Activated T-cell treated with anti-CD3 and anti-CD28 coated beads, Interleukin-2, amount 50 U/mL, for 72 hours (primary cell): ENCODE measurements at regions not wholly inside any gene's neighbourhood (a gene's known extent, or its start where the extent isn't known, plus 50 kb on each side); places are given as distances from the start of the nearest gene placed in this dataset.

Experiments used
- ATAC-seq, 2 donors: fragments of 150-1000 bp; cut with Tn5 transposase; replicated peaks in 1 of 2; 2 replicates each; pipeline ENCODE4 v1.10.0; 2021; ENCODE audit warnings: moderate library complexity in 2 of 2, mild to moderate bottlenecking in 1 of 2
- DNase-seq, 2 donors: peaks; one replicate each; pipeline ENCODE4 v3.0.0; 2021 to 2022; ENCODE audit warnings: mixed read lengths in 1 of 2
- H3K27ac Mint-ChIP-seq: one replicate; pipeline ENCODE4 v1.8.0; 2022; ENCODE audit warnings: mild to moderate bottlenecking, moderate library complexity, mixed read lengths
- H3K27me3 Mint-ChIP-seq: one replicate; pipeline ENCODE4 v1.8.0; 2022; ENCODE audit warnings: low read depth, mixed read lengths
- H3K36me3 Mint-ChIP-seq, 2 donors: one replicate each; pipeline ENCODE4 v1.8.0; 2022; ENCODE audit warnings: mixed read lengths in 2 of 2, mild to moderate bottlenecking in 1 of 2; ENCODE audit not compliant: insufficient read depth in 2 of 2
- H3K4me1 Mint-ChIP-seq: one replicate; pipeline ENCODE4 v1.8.0; 2022; ENCODE audit warnings: low read depth, mixed read lengths
- H3K4me3 Mint-ChIP-seq, 2 donors: one replicate each; pipeline ENCODE4 v1.8.0; 2022; ENCODE audit warnings: mild to moderate bottlenecking in 2 of 2, mixed read lengths in 2 of 2, moderate library complexity in 2 of 2
- H3K9me3 Mint-ChIP-seq, 2 donors: one replicate each; pipeline ENCODE4 v1.8.0; 2022; ENCODE audit warnings: mixed read lengths in 2 of 2

GRCh38 chr13:107974409-107974808, 240.9 kb downstream of the LIG4 start:
- no peaks in the 10 kb centered on the region for H3K36me3 Mint-ChIP-seq

DNA sequence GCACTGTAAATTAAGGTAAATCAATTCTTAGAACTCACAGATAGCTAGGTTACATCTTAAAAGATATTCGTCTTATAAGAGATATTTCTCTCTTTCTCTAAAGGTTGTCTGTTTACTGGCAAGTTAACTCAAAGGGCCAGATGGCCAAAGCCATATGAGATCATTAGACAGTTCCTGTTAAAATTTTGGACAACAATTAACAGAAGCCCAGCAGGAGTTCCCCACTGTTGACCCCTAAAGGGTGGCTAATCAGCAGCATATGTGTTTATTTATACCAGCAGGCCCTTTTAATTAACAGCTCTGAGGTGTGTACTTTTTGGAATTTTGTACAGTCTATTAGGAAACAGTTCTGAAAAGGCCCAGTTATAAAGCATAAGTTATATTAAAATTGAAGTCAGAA, 245.8 kb downstream of the LIG4 start:
- Mint-ChIP-seq H3K4me3 (no peak overlapping the region), H3K27me3 (no peaks in the 10 kb centered on the region), H3K27ac (no peak overlapping the region), H3K4me1 (no peaks in the 10 kb centered on the region), H3K36me3 (no peaks in the 10 kb centered on the region), H3K9me3 (peaks cover 0 to 2% of the 10 kb centered on the region in 2 donors)
- no peak for DNase-seq
- no peak for ATAC-seq

More at GRCh38 chr13:107974409-107974808, 240.9 kb downstream of the LIG4 start:
- Mint-ChIP-seq H3K4me1 (no peaks in the 10 kb centered on the region), H3K27me3 (no peaks in the 10 kb centered on the region), H3K4me3 (no peak overlapping the region), H3K9me3 (peaks cover 0 to 4% of the 10 kb centered on the region in 2 donors), H3K27ac (no peak overlapping the region)
- DNase-seq = no peak
- ATAC-seq = no peak

DNA sequence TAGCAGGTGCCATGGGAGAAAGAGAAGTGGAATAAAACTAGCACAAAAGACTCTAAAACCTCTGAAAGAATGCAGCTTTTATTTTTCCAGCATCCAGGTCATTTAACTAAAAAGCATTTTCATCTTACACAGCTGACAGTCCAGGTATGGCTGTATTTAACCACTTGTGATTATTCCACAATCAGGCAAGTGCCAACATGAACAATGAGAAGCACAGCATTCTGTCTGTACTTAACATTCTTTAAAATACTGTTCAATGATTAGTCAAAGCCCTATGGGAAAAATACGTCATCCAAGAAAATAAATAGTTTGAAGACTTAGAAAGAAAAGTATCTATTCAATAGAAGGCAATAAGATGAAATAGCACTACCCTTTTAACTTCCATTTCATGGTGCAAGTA, 246.9 kb downstream of the LIG4 start:
- Mint-ChIP-seq H3K4me3 (no peak overlapping the region), H3K27ac (no peak overlapping the region), H3K9me3 (peaks cover 0 to 2% of the 10 kb centered on the region in 2 donors), H3K4me1 (no peaks in the 10 kb centered on the region), H3K27me3 (no peaks in the 10 kb centered on the region), H3K36me3 (no peaks in the 10 kb centered on the region)
- ATAC-seq (no peak), DNase-seq (no peak)

- no peak for ATAC-seq
- Mint-ChIP-seq H3K36me3 (no peaks in the 10 kb centered on the region), H3K4me3 (no peak overlapping the region), H3K27ac (no peak overlapping the region), H3K4me1 (no peaks in the 10 kb centered on the region), H3K27me3 (no peaks in the 10 kb centered on the region), H3K9me3 (peaks cover 3 to 4% of the 10 kb centered on the region in 2 donors)
- DNase-seq = no peak
Measured at GRCh38 chr13:107964395-107964794, 250.9 kb downstream of the LIG4 start.

- Mint-ChIP-seq H3K4me3 (no peak overlapping the region), H3K27me3 (no peaks in the 10 kb centered on the region), H3K4me1 (no peaks in the 10 kb centered on the region), H3K27ac (no peak overlapping the region), H3K9me3 (peaks cover 2 to 3% of the 10 kb centered on the region in 2 donors), H3K36me3 (no peaks in the 10 kb centered on the region)
- ATAC-seq (no peak), DNase-seq (no peak)
Measured at GRCh38 chr13:107961849-107962608, 253.3 kb downstream of the LIG4 start.

- peaks cover 2 to 3% of the 10 kb centered on the region in 2 donors for H3K9me3 Mint-ChIP-seq
- H3K4me1 Mint-ChIP-seq = no peaks in the 10 kb centered on the region
- no peak overlapping the region for H3K4me3 Mint-ChIP-seq
- ATAC-seq = no peak
- DNase-seq = no peak
- no peaks in the 10 kb centered on the region for H3K36me3 Mint-ChIP-seq
- no peaks in the 10 kb centered on the region for H3K27me3 Mint-ChIP-seq
- H3K27ac Mint-ChIP-seq = no peak overlapping the region
Measured at GRCh38 chr13:107960301-107960700, 255.0 kb downstream of the LIG4 start.

GRCh38 chr13:107956889-107957288, 258.4 kb downstream of the LIG4 start:
- Mint-ChIP-seq H3K4me1 (no peaks in the 10 kb centered on the region), H3K9me3 (peaks cover 2 to 5% of the 10 kb centered on the region in 2 donors), H3K4me3 (no peak overlapping the region), H3K27me3 (no peaks in the 10 kb centered on the region), H3K36me3 (no peaks in the 10 kb centered on the region), H3K27ac (no peak overlapping the region)
- ATAC-seq (no peak), DNase-seq (no peak)

- peaks cover 7 to 16% of the 10 kb centered on the region in 2 donors for H3K9me3 Mint-ChIP-seq
- no peaks in the 10 kb centered on the region for H3K27me3 Mint-ChIP-seq
- no peak overlapping the region for H3K4me3 Mint-ChIP-seq
- ATAC-seq = no peak
- DNase-seq = no peak
- no peaks in the 10 kb centered on the region for H3K4me1 Mint-ChIP-seq
- no peaks in the 10 kb centered on the region for H3K36me3 Mint-ChIP-seq
- H3K27ac Mint-ChIP-seq = no peak overlapping the region
Measured at GRCh38 chr13:107942030-107942617, 273.2 kb downstream of the LIG4 start.

- Mint-ChIP-seq H3K27ac (no peak overlapping the region), H3K4me3 (no peak overlapping the region), H3K36me3 (no peaks in the 10 kb centered on the region), H3K4me1 (no peaks in the 10 kb centered on the region), H3K9me3 (peaks cover 7 to 14% of the 10 kb centered on the region in 2 donors), H3K27me3 (no peaks in the 10 kb centered on the region)
- DNase-seq (no peak), ATAC-seq (no peak)
Measured at GRCh38 chr13:107941345-107942029, 273.8 kb downstream of the LIG4 start.

DNA sequence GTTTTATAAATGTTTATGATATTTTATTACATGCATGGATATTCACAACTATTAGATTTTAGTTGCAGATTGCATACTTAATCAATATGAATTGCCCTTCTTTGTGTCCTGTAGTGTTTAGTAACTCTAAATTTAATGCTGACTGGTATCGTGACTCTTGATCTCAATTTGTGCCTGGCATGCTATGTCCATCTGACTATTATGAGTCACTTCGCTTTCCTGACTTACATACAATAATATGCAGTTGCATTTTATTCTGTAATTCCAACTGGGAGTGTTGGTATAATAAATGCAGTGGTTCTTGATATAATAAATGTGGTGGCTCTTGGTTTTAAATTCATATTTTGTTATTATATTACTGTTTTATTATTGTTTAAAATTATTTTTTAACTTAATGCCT, 277.5 kb downstream of the LIG4 start:
- no peak for ATAC-seq
- no peak overlapping the region for H3K4me3 Mint-ChIP-seq
- no peak overlapping the region for H3K27ac Mint-ChIP-seq
- H3K4me1 Mint-ChIP-seq = no peaks in the 10 kb centered on the region
- H3K9me3 Mint-ChIP-seq = peaks cover 1 to 10% of the 10 kb centered on the region in 2 donors
- no peaks in the 10 kb centered on the region for H3K36me3 Mint-ChIP-seq
- no peaks in the 10 kb centered on the region for H3K27me3 Mint-ChIP-seq
- no peak for DNase-seq

DNA sequence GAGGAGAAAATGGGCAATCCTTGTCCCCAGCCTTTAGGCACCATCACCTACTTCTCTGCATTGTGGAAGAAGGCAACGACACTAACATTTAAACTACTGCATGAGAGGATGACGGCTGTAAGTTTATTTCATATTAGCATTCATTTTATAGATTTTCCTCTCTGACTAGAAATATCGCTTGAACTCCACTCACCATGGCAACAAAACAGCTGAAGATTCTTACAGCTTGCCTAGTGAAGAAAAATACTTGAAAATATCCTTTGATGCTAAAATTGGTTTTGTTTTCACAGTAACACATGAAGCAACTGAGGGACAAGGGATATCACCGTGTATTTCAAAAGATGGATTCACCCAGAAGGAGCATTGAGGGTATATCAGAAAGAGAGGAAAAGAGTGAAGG, 284.3 kb downstream of the LIG4 start:
- ATAC-seq = no peak
- Mint-ChIP-seq H3K27ac (no peak overlapping the region), H3K4me3 (no peak overlapping the region), H3K9me3 (peaks cover 9 to 10% of the 10 kb centered on the region in 2 donors), H3K36me3 (peaks cover 2 to 3% of the 10 kb centered on the region in 2 donors), H3K4me1 (no peaks in the 10 kb centered on the region), H3K27me3 (no peaks in the 10 kb centered on the region)
- DNase-seq = no peak

- DNase-seq (no peak), ATAC-seq (no peak)
- Mint-ChIP-seq H3K36me3 (peaks cover 2 to 3% of the 10 kb centered on the region in 2 donors), H3K27ac (no peak overlapping the region), H3K27me3 (no peaks in the 10 kb centered on the region), H3K9me3 (peaks cover 6 to 10% of the 10 kb centered on the region in 2 donors), H3K4me3 (no peak overlapping the region), H3K4me1 (no peaks in the 10 kb centered on the region)
Measured at GRCh38 chr13:107928762-107929161, 286.6 kb downstream of the LIG4 start.

GRCh38 chr13:107927557-107927956, 287.8 kb downstream of the LIG4 start:
- no peak for ATAC-seq
- H3K27ac Mint-ChIP-seq = no peak overlapping the region
- no peaks in the 10 kb centered on the region for H3K4me1 Mint-ChIP-seq
- H3K9me3 Mint-ChIP-seq = peaks cover 6 to 10% of the 10 kb centered on the region in 2 donors
- no peak overlapping the region for H3K4me3 Mint-ChIP-seq
- H3K27me3 Mint-ChIP-seq = no peaks in the 10 kb centered on the region
- peaks cover 2 to 3% of the 10 kb centered on the region in 2 donors for H3K36me3 Mint-ChIP-seq
- DNase-seq = no peak
